DND-41 (cell line): ENCODE measurements at regions not wholly inside any gene's neighbourhood (a gene's known extent, or its start where the extent isn't known, plus 50 kb on each side); places are given as distances from the start of the nearest gene placed in this dataset.

Experiments used
- EZH2 ChIP-seq: IDR thresholded peaks from 3 replicates; pipeline ENCODE4 v1.6.1; 2012; ENCODE audit warnings: borderline replicate concordance, low read depth, mild to moderate bottlenecking, moderate library complexity, low read length, inconsistent platforms; ENCODE audit not compliant: severe bottlenecking
- TF ChIP-seq, protein P1 (sequence below): IDR thresholded peaks from 2 replicates; pipeline ENCODE4 v1.5.1; 2012; ENCODE audit warnings: borderline replicate concordance, low read length, moderate library complexity, mild to moderate bottlenecking; ENCODE audit not compliant: poor library complexity, severe bottlenecking; ENCODE audit errors: extremely low read depth

GRCh38 chr7:109997837-109998236 lies 1093.1 kb upstream of the LRRN3 start:
- TF ChIP-seq, protein P1, sequence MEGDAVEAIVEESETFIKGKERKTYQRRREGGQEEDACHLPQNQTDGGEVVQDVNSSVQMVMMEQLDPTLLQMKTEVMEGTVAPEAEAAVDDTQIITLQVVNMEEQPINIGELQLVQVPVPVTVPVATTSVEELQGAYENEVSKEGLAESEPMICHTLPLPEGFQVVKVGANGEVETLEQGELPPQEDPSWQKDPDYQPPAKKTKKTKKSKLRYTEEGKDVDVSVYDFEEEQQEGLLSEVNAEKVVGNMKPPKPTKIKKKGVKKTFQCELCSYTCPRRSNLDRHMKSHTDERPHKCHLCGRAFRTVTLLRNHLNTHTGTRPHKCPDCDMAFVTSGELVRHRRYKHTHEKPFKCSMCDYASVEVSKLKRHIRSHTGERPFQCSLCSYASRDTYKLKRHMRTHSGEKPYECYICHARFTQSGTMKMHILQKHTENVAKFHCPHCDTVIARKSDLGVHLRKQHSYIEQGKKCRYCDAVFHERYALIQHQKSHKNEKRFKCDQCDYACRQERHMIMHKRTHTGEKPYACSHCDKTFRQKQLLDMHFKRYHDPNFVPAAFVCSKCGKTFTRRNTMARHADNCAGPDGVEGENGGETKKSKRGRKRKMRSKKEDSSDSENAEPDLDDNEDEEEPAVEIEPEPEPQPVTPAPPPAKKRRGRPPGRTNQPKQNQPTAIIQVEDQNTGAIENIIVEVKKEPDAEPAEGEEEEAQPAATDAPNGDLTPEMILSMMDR: no peak
- no peak for TF ChIP-seq EZH2
